ENCODE measurements at regions not wholly inside any gene's neighbourhood (a gene's known extent, or its start where the extent isn't known, plus 50 kb on each side); places are given as distances from the start of the nearest gene placed in this dataset.
"Not testable (repeated sequence)": the region's sequence is repeated elsewhere in the genome, so short reads cannot be mapped to it uniquely, and the experiment has no call there.

GRCh38 chr2:7835151-7835550 is 846.7 kb upstream of the ID2 start:
- DNase-seq = no peak

- DNase-seq = no peak
These were observed 845.9 kb upstream of the ID2 start for GRCh38 chr2:7835693-7836680.

GRCh38 chr2:7837237-7837760 is 844.6 kb upstream of the ID2 start:
- DNase-seq = no peak

GRCh38 chr2:7838669-7839068 is 843.2 kb upstream of the ID2 start:
- no peak for DNase-seq

- DNase-seq = no peak
These were observed 841.0 kb upstream of the ID2 start for GRCh38 chr2:7840651-7841380.

GRCh38 chr2:7841751-7842150 is 840.1 kb upstream of the ID2 start:
- no peak for DNase-seq

GRCh38 chr2:7844414-7844965 is 837.4 kb upstream of the ID2 start:
- no peak for DNase-seq

- no peak for DNase-seq
These were observed 836.5 kb upstream of the ID2 start for GRCh38 chr2:7845332-7845731.

GRCh38 chr2:7846607-7847006 is 835.2 kb upstream of the ID2 start:
- no peak for DNase-seq

GRCh38 chr2:7847321-7847720 is 834.5 kb upstream of the ID2 start:
- DNase-seq = no peak

- DNase-seq = no peak
These were observed 832.8 kb upstream of the ID2 start for GRCh38 chr2:7849027-7849426.

GRCh38 chr2:7849531-7849930 is 832.3 kb upstream of the ID2 start:
- no peak for DNase-seq

- no peak for DNase-seq
These were observed 829.3 kb upstream of the ID2 start for GRCh38 chr2:7852546-7852945.

- no peak for DNase-seq
These were observed 824.0 kb upstream of the ID2 start for GRCh38 chr2:7857904-7858303.

- no peak for DNase-seq
These were observed 823.2 kb upstream of the ID2 start for GRCh38 chr2:7858624-7859023.

GRCh38 chr2:7860693-7861092 is 821.2 kb upstream of the ID2 start:
- DNase-seq = no peak

GRCh38 chr2:7861910-7862702 is 819.8 kb upstream of the ID2 start:
- no peak for DNase-seq

- no peak for DNase-seq
These were observed 815.8 kb upstream of the ID2 start for GRCh38 chr2:7866104-7866503.

GRCh38 chr2:7866825-7867224 is 815.0 kb upstream of the ID2 start:
- no peak for DNase-seq

GRCh38 chr2:7867867-7868266 is 814.0 kb upstream of the ID2 start:
- no peak for DNase-seq

- DNase-seq = no peak
These were observed 813.0 kb upstream of the ID2 start for GRCh38 chr2:7868836-7869235.

- DNase-seq = not testable (repeated sequence)
These were observed 805.4 kb upstream of the ID2 start for GRCh38 chr2:7876445-7876844.

GRCh38 chr2:7878266-7878665 is 803.6 kb upstream of the ID2 start:
- not testable (repeated sequence) for DNase-seq
